Uterus (tissue), 2 donors: ENCODE measurements at regions not wholly inside any gene's neighbourhood (a gene's known extent, or its start where the extent isn't known, plus 50 kb on each side); places are given as distances from the start of the nearest gene placed in this dataset.

ENCODE experiments used
- CTCF ChIP-seq, 4 experiments: fragments of 200-600 bp in 2 of 4; fragments of 450-650 bp in 2 of 4; sonication (generic) in 2 of 4; IDR thresholded peaks; one replicate each; pipeline ENCODE4 v1.5.1; 2016 to 2019; ENCODE audit warnings: antibody characterized with exemption in 4 of 4, mild to moderate bottlenecking in 2 of 4, moderate library complexity in 1 of 4
- POLR2A ChIP-seq, 2 donors: fragments of 450-650 bp; IDR thresholded peaks; one replicate each; pipeline ENCODE4 v1.6.1; 2016; ENCODE audit warnings: antibody characterized with exemption in 2 of 2, mild to moderate bottlenecking in 1 of 2, moderate library complexity in 1 of 2

- no peak for TF ChIP-seq CTCF (IDR thresholded peaks at IDR 0.05)
- no peak for TF ChIP-seq POLR2A (IDR thresholded peaks at IDR 0.05)
Observed at GRCh38 chr11:82546661-82547557, 186.8 kb downstream of the FAM181B start.
